Gastrocnemius medialis (tissue), 4 donors: ENCODE measurements at regions not wholly inside any gene's neighbourhood (a gene's known extent, or its start where the extent isn't known, plus 50 kb on each side); places are given as distances from the start of the nearest gene placed in this dataset.

ENCODE experiments used
- ATAC-seq, 2 donors: fragments of 150-250 bp; one replicate each; pipeline ENCODE4 v1.9.1; 2016
- DNase-seq, 2 donors: peaks; one replicate each; pipeline ENCODE4 v3.0.0-alpha.2; 2019
- H3K27ac ChIP-seq, 4 donors: fragments of 200-600 bp; sonication (generic); 1 replicate in 1 of 4; 2 replicates in 3 of 4; pipeline ENCODE4 v1.5.1; 2016 to 2018; ENCODE audit warnings: mild to moderate bottlenecking in 2 of 4, moderate library complexity in 1 of 4
- H3K27me3 ChIP-seq, 3 donors: fragments of 200-600 bp; sonication (generic) in 2 of 3; 1 replicate in 1 of 3; 2 replicates in 2 of 3; pipeline versions ENCODE4 v1.5.1 to v1.6.0; 2016 to 2019; ENCODE audit warnings: mild to moderate bottlenecking in 1 of 3, moderate library complexity in 1 of 3
- H3K36me3 ChIP-seq, 2 donors: fragments of 200-600 bp; sonication (generic) in 1 of 2; one replicate each; pipeline ENCODE4 v1.5.1; 2017 to 2018
- H3K4me1 ChIP-seq, 2 donors: fragments of 200-600 bp; sonication (generic) in 1 of 2; one replicate each; pipeline ENCODE4 v1.5.1; 2016 to 2017; ENCODE audit warnings: mild to moderate bottlenecking in 2 of 2
- H3K4me3 ChIP-seq, 4 donors: fragments of 200-600 bp; sonication (generic) in 3 of 4; 1 replicate in 1 of 4; 2 replicates in 3 of 4; pipeline ENCODE4 v1.5.1; 2016 to 2019; ENCODE audit warnings: mild to moderate bottlenecking in 2 of 4
- H3K9me3 ChIP-seq, 3 donors: fragments of 200-600 bp; sonication (generic) in 2 of 3; 1 replicate in 1 of 3; 2 replicates in 2 of 3; pipeline ENCODE4 v1.5.1; 2016 to 2019
- POLR2A ChIP-seq, 2 donors: fragments of 450-650 bp; IDR thresholded peaks; one replicate each; pipeline ENCODE4 v1.6.1; 2017; ENCODE audit warnings: antibody characterized with exemption in 2 of 2, mild to moderate bottlenecking in 2 of 2, moderate library complexity in 2 of 2
- in situ Hi-C, 4 donors: fragments of 200-750 bp; cut with MboI; loops; one replicate each; pipeline versions ENCODE4 v1.15.0 to v1.8.0; 2017; ENCODE audit warnings: low sequenced_read_pairs in 4 of 4
- intact Hi-C: fragments of 100-400 bp; cut with DNase I; formaldehyde crosslinking; loops from one replicate; pipeline ENCODE4 v1.15.1; 2023; ENCODE audit warnings: low total_unique reads
- TF ChIP-seq, protein P1 (sequence below), 5 experiments: fragments of 450-650 bp in 3 of 5; fragments of 200-600 bp in 2 of 5; sonication (generic) in 2 of 5; IDR thresholded peaks in 4 of 5; conservative IDR thresholded peaks in 1 of 5; 1 replicate in 4 of 5; 2 replicates in 1 of 5; pipeline ENCODE4 v1.5.1; 2016 to 2019; ENCODE audit warnings: antibody characterized with exemption in 5 of 5, mild to moderate bottlenecking in 3 of 5, moderate library complexity in 3 of 5

DNA sequence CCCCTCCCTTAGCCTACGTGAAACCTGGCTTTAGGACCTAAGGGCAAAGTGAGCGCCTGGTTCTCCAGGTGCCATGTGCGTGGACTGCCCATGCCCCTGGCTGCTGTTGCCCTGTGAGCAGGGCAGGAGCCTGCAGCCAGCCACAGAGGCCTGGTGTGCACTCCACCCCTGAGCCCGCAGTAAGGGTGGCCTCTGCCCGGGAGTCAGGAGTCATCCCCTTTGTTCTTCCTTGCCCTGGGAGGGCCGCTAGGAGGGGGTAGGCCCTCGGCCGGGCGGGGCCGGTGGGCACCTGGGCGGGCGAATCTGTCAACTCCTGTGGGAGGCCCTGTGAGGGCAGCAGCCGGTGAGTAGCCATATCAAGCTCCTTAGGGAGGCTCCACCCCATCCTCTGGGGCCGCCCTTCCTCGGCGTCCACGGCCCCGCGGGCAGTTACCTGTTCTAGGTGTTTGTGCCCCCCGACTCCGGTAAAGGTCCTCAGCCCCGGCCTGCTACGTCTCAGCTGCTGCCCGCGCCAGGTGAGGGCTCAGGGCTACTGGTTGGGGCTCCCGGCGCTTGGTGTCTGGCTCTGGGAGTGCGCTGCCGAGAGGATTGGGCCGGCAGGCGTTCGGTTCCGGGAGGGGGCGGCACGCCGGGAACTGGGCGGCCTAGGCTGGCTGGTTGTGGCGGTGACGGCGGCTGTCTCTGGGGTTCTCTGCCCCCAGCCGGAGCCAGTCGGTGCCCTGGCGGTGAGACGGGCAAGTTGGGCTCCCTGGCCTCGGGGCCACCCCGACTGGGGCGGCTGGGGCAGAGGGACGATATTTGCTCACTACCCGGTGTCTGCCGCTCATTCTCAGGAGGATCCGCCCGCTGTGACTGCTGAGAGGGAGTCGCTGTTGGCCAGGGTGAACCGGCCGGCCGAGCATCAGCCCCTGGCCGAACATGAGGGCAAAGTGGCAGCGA is 1060.2 kb downstream of the TECRL start:
- DNase-seq (no peak), ATAC-seq (no peak)
- no peak overlapping the region for H3K27ac ChIP-seq
- no peak overlapping the region for H3K4me3 ChIP-seq
- no peaks in the 10 kb centered on the region for H3K27me3 ChIP-seq
- H3K36me3 ChIP-seq = no peaks in the 10 kb centered on the region
- H3K9me3 ChIP-seq = no peaks in the 10 kb centered on the region
- in situ Hi-C loops (no loop called here), intact Hi-C loops (no loop called here)
- no peaks in the 10 kb centered on the region for H3K4me1 ChIP-seq
- TF ChIP-seq, protein P1, sequence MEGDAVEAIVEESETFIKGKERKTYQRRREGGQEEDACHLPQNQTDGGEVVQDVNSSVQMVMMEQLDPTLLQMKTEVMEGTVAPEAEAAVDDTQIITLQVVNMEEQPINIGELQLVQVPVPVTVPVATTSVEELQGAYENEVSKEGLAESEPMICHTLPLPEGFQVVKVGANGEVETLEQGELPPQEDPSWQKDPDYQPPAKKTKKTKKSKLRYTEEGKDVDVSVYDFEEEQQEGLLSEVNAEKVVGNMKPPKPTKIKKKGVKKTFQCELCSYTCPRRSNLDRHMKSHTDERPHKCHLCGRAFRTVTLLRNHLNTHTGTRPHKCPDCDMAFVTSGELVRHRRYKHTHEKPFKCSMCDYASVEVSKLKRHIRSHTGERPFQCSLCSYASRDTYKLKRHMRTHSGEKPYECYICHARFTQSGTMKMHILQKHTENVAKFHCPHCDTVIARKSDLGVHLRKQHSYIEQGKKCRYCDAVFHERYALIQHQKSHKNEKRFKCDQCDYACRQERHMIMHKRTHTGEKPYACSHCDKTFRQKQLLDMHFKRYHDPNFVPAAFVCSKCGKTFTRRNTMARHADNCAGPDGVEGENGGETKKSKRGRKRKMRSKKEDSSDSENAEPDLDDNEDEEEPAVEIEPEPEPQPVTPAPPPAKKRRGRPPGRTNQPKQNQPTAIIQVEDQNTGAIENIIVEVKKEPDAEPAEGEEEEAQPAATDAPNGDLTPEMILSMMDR (IDR thresholded peaks at IDR 0.05 in 4 of 5, conservative IDR thresholded peaks at IDR 0.05 in 1 of 5) = no peak
- TF ChIP-seq POLR2A (IDR thresholded peaks at IDR 0.05) = no peak

DNA sequence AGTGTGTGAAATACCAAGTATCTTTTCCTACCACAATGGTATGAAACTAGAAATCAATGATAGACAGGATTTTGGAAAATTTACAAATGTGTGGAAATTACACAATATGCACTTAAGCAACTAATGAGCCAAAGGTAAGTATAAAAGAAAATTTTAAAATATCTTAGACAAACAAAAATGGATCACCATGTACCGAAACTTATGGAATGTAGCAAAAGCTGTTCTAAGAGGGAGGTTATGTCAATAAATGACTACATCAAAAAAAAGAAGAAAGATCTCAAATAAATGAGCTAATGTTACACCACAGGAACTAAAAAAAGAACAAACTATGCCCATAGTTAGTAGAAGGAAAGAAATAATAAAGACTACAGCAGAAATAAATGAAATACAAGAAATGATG is 1084.1 kb downstream of the TECRL start:
- Histone ChIP-seq H3K27ac (no peak overlapping the region), H3K4me3 (no peak overlapping the region), H3K27me3 (no peaks in the 10 kb centered on the region), H3K9me3 (no peaks in the 10 kb centered on the region), H3K4me1 (no peaks in the 10 kb centered on the region), H3K36me3 (no peaks in the 10 kb centered on the region)
- in situ Hi-C loops (no loop called here), intact Hi-C loops (no loop called here)
- DNase-seq (no peak), ATAC-seq (no peak)
- TF ChIP-seq, protein P1 (IDR thresholded peaks at IDR 0.05 in 4 of 5, conservative IDR thresholded peaks at IDR 0.05 in 1 of 5) = no peak
- no peak for TF ChIP-seq POLR2A (IDR thresholded peaks at IDR 0.05)

DNA sequence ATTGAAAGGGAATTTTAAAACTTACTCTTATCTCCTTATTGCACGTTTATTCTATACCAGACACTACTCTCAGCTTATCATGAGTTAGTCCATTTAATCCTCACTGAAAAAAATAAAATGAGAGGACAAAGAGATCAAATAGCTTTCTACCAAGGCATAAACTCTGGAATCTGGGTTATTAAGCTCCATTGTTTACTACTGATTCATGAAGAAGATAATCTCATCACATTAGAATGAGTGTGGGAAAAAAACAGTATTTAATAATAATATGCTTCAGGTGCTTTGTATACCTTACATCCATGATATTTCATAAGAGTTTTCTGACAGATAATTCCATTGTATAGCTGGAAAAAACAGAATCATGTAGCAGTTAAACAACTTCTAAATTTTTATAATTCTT is 1092.6 kb downstream of the TECRL start:
- intact Hi-C loops = no loop called here
- Histone ChIP-seq H3K27ac (no peak overlapping the region), H3K9me3 (no peaks in the 10 kb centered on the region), H3K27me3 (no peaks in the 10 kb centered on the region), H3K4me3 (no peak overlapping the region), H3K4me1 (no peaks in the 10 kb centered on the region), H3K36me3 (no peaks in the 10 kb centered on the region)
- ATAC-seq (no peak), DNase-seq (no peak)
- TF ChIP-seq, protein P1 (IDR thresholded peaks at IDR 0.05 in 4 of 5, conservative IDR thresholded peaks at IDR 0.05 in 1 of 5) = no peak
- no peak for TF ChIP-seq POLR2A (IDR thresholded peaks at IDR 0.05)
- in situ Hi-C loops = no loop called here

DNA sequence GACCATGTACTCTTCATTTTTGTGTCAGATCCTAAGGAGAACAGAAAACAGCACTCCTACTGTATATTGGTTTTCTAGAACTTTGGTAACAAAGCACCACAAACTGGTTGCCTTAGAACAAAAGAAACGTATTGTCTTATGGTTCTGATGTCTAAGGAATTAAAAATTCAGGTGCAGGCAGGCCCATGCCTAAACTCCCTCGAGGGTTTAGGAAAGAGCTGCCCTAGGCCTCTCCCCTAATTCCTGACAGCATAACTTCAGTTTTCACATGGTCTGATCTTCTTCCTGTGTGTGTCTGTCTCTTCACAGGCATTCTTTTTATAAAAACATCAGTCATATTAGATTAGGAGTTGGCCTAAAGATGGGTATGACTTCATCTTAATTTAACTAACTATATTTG is 1093.6 kb downstream of the TECRL start:
- H3K36me3 ChIP-seq = no peaks in the 10 kb centered on the region
- no peaks in the 10 kb centered on the region for H3K9me3 ChIP-seq
- no peaks in the 10 kb centered on the region for H3K27me3 ChIP-seq
- TF ChIP-seq POLR2A (IDR thresholded peaks at IDR 0.05) = no peak
- TF ChIP-seq, protein P1 (IDR thresholded peaks at IDR 0.05 in 4 of 5, conservative IDR thresholded peaks at IDR 0.05 in 1 of 5) = no peak
- H3K4me1 ChIP-seq = no peaks in the 10 kb centered on the region
- in situ Hi-C loops = no loop called here
- no peak overlapping the region for H3K27ac ChIP-seq
- intact Hi-C loops = no loop called here
- ATAC-seq (no peak), DNase-seq (no peak)
- no peak overlapping the region for H3K4me3 ChIP-seq
